ENCODE measurements at regions not wholly inside any gene's neighbourhood (a gene's known extent, or its start where the extent isn't known, plus 50 kb on each side); places are given as distances from the start of the nearest gene placed in this dataset.

DNA sequence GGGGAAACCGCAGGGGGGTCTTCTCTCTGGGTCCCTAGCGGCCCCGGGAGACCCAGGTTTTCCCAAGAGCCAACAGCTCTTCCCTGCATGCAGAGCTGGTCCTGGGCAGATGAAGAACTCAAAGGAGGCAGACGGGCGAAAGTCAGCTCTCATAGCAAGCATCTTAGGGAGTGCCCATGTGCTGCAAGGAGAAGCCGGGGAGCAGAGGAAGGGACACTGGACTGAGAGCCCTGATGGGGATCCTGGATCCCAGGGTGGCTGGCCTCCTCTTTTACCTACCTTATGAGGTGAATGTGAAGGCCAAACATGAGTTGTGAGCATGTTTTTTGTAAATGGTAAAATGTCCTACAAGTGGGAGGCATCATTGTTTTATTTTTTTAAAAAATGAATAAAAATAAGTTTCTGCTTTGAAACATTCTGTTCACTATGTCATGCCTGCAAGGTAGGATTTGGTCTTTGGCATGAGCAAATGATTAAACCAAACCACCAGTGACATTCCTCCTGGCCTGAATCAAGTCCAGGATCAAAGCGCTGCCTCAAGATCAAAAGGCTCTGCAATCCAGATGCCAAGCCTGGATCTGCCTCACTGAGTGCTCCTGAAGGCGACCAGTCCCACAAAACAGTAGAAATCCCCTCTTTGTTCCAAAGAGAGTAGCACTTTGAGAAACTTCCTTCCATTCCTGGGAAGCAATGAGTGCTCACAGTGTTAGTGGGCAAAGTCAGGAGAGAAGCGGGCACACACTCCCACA lies 92.2 kb upstream of the SERP2 start:
- Histone ChIP-seq H3K36me3 (ENCODE audit: control insufficient read depth in 3 of 3, insufficient read depth in 3 of 3, low read length in 3 of 3) (no peaks in the 10 kb centered on the region), H3K27me3 (ENCODE audit: control insufficient read depth in 3 of 3, insufficient read depth in 3 of 3, low read length in 3 of 3) (no peaks in the 10 kb centered on the region), H3K4me1 (ENCODE audit: control insufficient read depth in 3 of 3, insufficient read depth in 3 of 3, low read length in 3 of 3) (no peaks in the 10 kb centered on the region), H3K4me3 (ENCODE audit: low read length in 3 of 3) (no peak overlapping the region), H3K9ac (ENCODE audit: low read depth in 1 of 3, low read length in 3 of 3) (no peak overlapping the region), H3K27ac (ENCODE audit: low read depth, low read length) (no peak overlapping the region), H3K9me3 (ENCODE audit: control insufficient read depth in 3 of 3, low read length in 3 of 3) (no peaks in the 10 kb centered on the region)

DNA sequence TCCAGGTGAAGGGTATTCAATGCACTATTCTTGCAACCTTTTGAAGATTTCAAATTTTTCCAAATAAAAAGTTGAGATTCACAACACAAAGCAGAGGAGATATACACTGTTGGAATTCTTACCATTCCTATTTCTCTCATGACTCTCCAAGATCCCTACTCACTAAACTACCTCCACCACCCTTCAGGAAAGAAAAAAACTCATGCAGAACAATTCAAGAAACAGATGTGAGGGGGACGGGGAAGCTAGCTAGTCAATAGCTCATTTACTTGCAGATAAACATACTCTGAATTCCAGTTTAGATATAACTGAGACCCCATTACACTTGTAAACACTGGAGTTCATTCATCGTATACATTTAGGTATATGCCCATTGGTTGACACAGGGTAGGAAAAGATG lies 90.0 kb upstream of the SERP2 start:
- Histone ChIP-seq H3K36me3 (ENCODE audit: control insufficient read depth in 3 of 3, insufficient read depth in 3 of 3, low read length in 3 of 3) (no peaks in the 10 kb centered on the region), H3K4me1 (ENCODE audit: control insufficient read depth in 3 of 3, insufficient read depth in 3 of 3, low read length in 3 of 3) (peaks cover 2 to 3% (median 2%) of the 10 kb centered on the region in 3 donors), H3K27me3 (ENCODE audit: control insufficient read depth in 3 of 3, insufficient read depth in 3 of 3, low read length in 3 of 3) (no peaks in the 10 kb centered on the region), H3K4me3 (ENCODE audit: low read length in 3 of 3) (no peak overlapping the region), H3K9me3 (ENCODE audit: control insufficient read depth in 3 of 3, low read length in 3 of 3) (no peaks in the 10 kb centered on the region), H3K27ac (ENCODE audit: low read depth, low read length) (no peak overlapping the region), H3K9ac (ENCODE audit: low read depth in 1 of 3, low read length in 3 of 3) (no peak overlapping the region)

DNA sequence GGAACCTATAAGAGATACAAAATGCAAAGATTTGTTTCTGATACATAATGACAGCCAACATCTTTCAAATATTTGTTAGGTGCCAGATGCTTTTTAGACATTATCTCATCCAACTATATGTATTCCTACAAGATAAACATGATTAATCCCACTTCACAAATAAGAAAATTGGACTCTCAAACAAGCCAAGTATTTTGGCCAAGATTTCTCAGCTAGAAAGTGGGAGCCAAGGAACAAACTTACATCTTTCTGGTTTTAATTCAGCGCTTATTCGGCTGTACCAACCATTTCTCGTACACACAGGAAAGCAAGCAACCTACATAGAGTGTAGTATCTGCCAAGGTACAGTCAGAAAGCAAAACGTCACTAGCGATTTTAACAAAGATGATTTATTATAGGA lies 85.7 kb upstream of the SERP2 start:
- no peaks in the 10 kb centered on the region for H3K36me3 ChIP-seq (ENCODE audit: control insufficient read depth in 3 of 3, insufficient read depth in 3 of 3, low read length in 3 of 3)
- no peaks in the 10 kb centered on the region for H3K9me3 ChIP-seq (ENCODE audit: control insufficient read depth in 3 of 3, low read length in 3 of 3)
- peaks cover 11 to 16% (median 11%) of the 10 kb centered on the region in 3 donors for H3K4me1 ChIP-seq (ENCODE audit: control insufficient read depth in 3 of 3, insufficient read depth in 3 of 3, low read length in 3 of 3)
- H3K27me3 ChIP-seq (ENCODE audit: control insufficient read depth in 3 of 3, insufficient read depth in 3 of 3, low read length in 3 of 3) = no peaks in the 10 kb centered on the region
- no peak overlapping the region for H3K4me3 ChIP-seq (ENCODE audit: low read length in 3 of 3)
- H3K27ac ChIP-seq (ENCODE audit: low read depth, low read length) = no peak overlapping the region
- H3K9ac ChIP-seq (ENCODE audit: low read depth in 1 of 3, low read length in 3 of 3) = no peak overlapping the region

DNA sequence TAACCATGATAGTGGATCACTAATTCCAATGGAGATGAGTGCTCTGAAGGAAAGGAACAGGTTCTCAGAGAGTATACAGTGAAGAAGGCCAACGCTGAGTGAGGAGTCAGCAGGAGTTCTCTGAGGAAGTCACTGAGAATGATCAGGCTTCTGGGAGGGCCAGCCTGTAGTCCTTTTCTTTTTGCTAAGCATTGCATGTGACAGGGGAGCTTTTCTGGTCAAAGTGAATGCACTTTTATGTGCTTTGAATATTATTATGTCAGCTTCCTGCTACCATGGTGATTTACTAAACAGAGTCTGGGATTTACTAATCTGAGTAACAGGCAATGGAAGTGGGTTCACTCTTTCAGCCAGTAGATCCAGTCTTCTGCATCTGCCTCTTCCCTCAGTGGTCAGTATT lies 81.1 kb upstream of the SERP2 start:
- Histone ChIP-seq H3K36me3 (ENCODE audit: control insufficient read depth in 3 of 3, insufficient read depth in 3 of 3, low read length in 3 of 3) (no peaks in the 10 kb centered on the region), H3K9ac (ENCODE audit: low read depth in 1 of 3, low read length in 3 of 3) (no peak overlapping the region), H3K27me3 (ENCODE audit: control insufficient read depth in 3 of 3, insufficient read depth in 3 of 3, low read length in 3 of 3) (no peaks in the 10 kb centered on the region), H3K4me3 (ENCODE audit: low read length in 3 of 3) (no peak overlapping the region), H3K27ac (ENCODE audit: low read depth, low read length) (no peak overlapping the region), H3K9me3 (ENCODE audit: control insufficient read depth in 3 of 3, low read length in 3 of 3) (no peaks in the 10 kb centered on the region), H3K4me1 (ENCODE audit: control insufficient read depth in 3 of 3, insufficient read depth in 3 of 3, low read length in 3 of 3) (peaks cover 34 to 48% (median 36%) of the 10 kb centered on the region in 3 donors)

DNA sequence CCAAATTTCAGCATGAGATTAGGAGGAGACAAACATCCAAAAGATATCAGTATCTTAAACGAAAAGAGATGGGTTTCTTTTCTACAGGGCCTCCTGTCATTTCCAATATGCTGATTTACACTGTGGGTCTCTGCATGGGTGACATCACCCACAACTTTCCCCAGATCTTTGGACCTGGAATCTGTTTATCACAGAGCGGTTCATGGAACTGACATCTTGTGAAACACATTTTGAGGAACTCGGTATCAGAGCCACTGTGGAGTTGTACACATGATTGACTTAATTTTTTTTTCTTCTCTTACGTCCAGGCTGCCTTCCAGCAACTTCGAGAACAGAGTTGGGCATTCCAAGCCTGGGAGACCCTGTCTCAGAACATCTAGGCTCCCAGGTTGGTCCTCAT lies 80.2 kb upstream of the SERP2 start:
- Histone ChIP-seq H3K27ac (ENCODE audit: low read depth, low read length) (no peak overlapping the region), H3K4me3 (ENCODE audit: low read length in 3 of 3) (no peak overlapping the region), H3K36me3 (ENCODE audit: control insufficient read depth in 3 of 3, insufficient read depth in 3 of 3, low read length in 3 of 3) (no peaks in the 10 kb centered on the region), H3K4me1 (ENCODE audit: control insufficient read depth in 3 of 3, insufficient read depth in 3 of 3, low read length in 3 of 3) (peaks cover 33 to 47% (median 36%) of the 10 kb centered on the region in 3 donors), H3K9ac (ENCODE audit: low read depth in 1 of 3, low read length in 3 of 3) (no peak overlapping the region), H3K27me3 (ENCODE audit: control insufficient read depth in 3 of 3, insufficient read depth in 3 of 3, low read length in 3 of 3) (no peaks in the 10 kb centered on the region), H3K9me3 (ENCODE audit: control insufficient read depth in 3 of 3, low read length in 3 of 3) (no peaks in the 10 kb centered on the region)

DNA sequence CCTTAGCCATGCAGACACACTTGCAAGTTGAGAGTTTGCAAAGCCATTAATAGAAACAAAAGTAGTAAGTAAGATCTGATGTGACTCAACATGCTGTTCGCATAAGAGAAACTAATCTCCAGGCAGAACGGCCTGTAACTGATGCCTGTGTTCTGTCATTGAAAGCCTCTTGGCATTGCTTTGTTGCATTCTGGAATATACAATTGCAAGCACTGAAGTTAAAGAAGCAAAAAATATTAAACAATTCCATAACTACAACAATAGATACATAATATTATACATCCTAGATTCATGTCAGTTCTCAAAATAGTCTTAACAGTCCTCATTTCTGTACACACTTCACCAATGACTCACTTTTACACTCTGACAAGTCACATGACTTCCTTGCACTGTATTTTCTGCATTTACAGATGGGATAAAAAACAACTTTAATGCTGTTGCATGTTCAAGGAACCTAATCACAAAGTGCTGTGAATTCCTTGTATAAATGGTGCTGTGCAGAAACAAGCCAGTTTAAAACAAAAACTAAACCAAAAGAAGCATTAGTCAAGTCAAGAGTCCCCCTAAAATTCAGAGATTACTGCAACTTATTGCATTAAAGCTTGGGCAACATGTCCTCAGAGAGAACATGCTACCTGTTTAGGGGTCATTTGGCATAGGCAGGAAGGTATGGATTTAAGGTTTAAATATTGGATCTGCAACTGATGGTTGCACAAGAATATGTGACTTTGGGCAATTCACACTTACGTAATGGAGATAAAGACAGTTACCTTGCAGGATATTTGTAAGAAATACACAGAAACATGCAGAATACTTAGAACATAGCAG lies 79.5 kb upstream of the SERP2 start:
- no peak overlapping the region for H3K4me3 ChIP-seq (ENCODE audit: low read length in 3 of 3)
- H3K27me3 ChIP-seq (ENCODE audit: control insufficient read depth in 3 of 3, insufficient read depth in 3 of 3, low read length in 3 of 3) = no peaks in the 10 kb centered on the region
- H3K27ac ChIP-seq (ENCODE audit: low read depth, low read length) = no peak overlapping the region
- H3K9me3 ChIP-seq (ENCODE audit: control insufficient read depth in 3 of 3, low read length in 3 of 3) = no peaks in the 10 kb centered on the region
- H3K36me3 ChIP-seq (ENCODE audit: control insufficient read depth in 3 of 3, insufficient read depth in 3 of 3, low read length in 3 of 3) = no peaks in the 10 kb centered on the region
- no peak overlapping the region for H3K9ac ChIP-seq (ENCODE audit: low read depth in 1 of 3, low read length in 3 of 3)
- H3K4me1 ChIP-seq (ENCODE audit: control insufficient read depth in 3 of 3, insufficient read depth in 3 of 3, low read length in 3 of 3) = peaks cover 26 to 40% (median 29%) of the 10 kb centered on the region in 3 donors

DNA sequence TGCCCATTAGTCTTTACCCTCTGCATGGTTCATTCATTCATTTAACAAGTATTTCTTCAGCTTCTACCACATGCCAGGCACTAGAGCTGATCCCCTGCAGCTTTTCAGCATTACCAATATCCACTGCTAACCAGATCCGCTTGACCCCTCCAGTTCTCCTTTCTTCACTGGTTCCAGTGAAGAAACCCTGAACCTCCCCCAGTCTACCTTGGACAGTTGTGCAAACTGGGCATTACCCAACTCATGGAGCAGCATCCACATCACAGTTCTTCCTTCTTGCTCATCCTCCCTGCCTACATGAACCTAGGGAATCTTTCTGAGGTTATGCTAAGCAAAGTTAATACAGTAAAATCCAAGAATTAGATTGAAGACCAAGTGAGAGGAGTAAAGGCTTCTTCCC lies 78.7 kb upstream of the SERP2 start:
- H3K9ac ChIP-seq (ENCODE audit: low read depth in 1 of 3, low read length in 3 of 3) = no peak overlapping the region
- H3K9me3 ChIP-seq (ENCODE audit: control insufficient read depth in 3 of 3, low read length in 3 of 3) = no peaks in the 10 kb centered on the region
- H3K27ac ChIP-seq (ENCODE audit: low read depth, low read length) = no peak overlapping the region
- H3K4me3 ChIP-seq (ENCODE audit: low read length in 3 of 3) = no peak overlapping the region
- H3K27me3 ChIP-seq (ENCODE audit: control insufficient read depth in 3 of 3, insufficient read depth in 3 of 3, low read length in 3 of 3) = no peaks in the 10 kb centered on the region
- H3K36me3 ChIP-seq (ENCODE audit: control insufficient read depth in 3 of 3, insufficient read depth in 3 of 3, low read length in 3 of 3) = no peaks in the 10 kb centered on the region
- H3K4me1 ChIP-seq (ENCODE audit: control insufficient read depth in 3 of 3, insufficient read depth in 3 of 3, low read length in 3 of 3) = peaks cover 25 to 45% (median 29%) of the 10 kb centered on the region in 3 donors

DNA sequence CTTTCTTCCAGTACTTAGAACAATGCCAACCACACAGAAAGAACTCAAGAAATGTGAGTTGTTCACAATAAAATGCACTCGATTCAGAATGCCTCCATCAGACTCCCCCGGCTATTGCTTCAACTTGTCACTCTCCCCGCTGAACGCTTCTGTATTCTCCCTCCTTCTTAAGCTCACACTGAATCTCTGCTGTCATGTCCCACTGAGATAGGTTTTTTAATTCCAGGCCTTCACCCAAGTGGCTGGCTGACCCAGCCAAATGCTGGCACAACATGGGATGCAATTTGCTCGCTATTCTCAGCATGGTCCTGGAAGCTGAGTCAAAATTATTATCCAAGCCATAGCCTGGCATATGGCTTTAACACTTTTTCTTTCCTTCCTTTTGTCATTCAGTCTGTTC lies 76.8 kb upstream of the SERP2 start:
- Histone ChIP-seq H3K4me1 (ENCODE audit: control insufficient read depth in 3 of 3, insufficient read depth in 3 of 3, low read length in 3 of 3) (peaks cover 37 to 62% (median 45%) of the 10 kb centered on the region in 3 donors), H3K4me3 (ENCODE audit: low read length in 3 of 3) (no peak overlapping the region), H3K9me3 (ENCODE audit: control insufficient read depth in 3 of 3, low read length in 3 of 3) (no peaks in the 10 kb centered on the region), H3K27me3 (ENCODE audit: control insufficient read depth in 3 of 3, insufficient read depth in 3 of 3, low read length in 3 of 3) (no peaks in the 10 kb centered on the region), H3K27ac (ENCODE audit: low read depth, low read length) (peak overlapping the region; percentile 53), H3K9ac (ENCODE audit: low read depth in 1 of 3, low read length in 3 of 3) (no peak overlapping the region), H3K36me3 (ENCODE audit: control insufficient read depth in 3 of 3, insufficient read depth in 3 of 3, low read length in 3 of 3) (no peaks in the 10 kb centered on the region)

DNA sequence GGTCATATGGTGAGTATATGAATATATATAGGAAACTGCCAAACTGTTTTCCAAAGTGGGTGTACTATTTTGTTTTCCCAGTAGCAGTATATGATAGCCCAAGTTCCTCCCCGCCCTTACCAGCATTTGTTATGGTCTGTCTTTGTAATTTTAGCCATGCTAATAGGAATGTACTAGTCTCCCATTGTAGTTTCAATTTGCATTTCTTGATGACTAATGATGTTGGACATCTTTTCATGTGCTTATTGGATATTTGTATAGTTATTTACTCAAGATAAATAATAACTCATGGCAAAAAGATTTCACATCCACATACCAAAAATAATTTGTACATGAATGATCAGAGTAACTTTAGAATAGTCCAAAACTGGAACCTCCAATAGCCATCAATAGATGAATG lies 75.3 kb upstream of the SERP2 start:
- H3K27ac ChIP-seq (ENCODE audit: low read depth, low read length) = no peak overlapping the region
- peaks cover 36 to 65% (median 48%) of the 10 kb centered on the region in 3 donors for H3K4me1 ChIP-seq (ENCODE audit: control insufficient read depth in 3 of 3, insufficient read depth in 3 of 3, low read length in 3 of 3)
- no peaks in the 10 kb centered on the region for H3K27me3 ChIP-seq (ENCODE audit: control insufficient read depth in 3 of 3, insufficient read depth in 3 of 3, low read length in 3 of 3)

More for the DNA sequence above, 75.3 kb upstream of the SERP2 start:
- Histone ChIP-seq H3K4me3 (ENCODE audit: low read length in 3 of 3) (no peak overlapping the region), H3K9ac (ENCODE audit: low read depth in 1 of 3, low read length in 3 of 3) (no peak overlapping the region), H3K9me3 (ENCODE audit: control insufficient read depth in 3 of 3, low read length in 3 of 3) (no peaks in the 10 kb centered on the region), H3K36me3 (ENCODE audit: control insufficient read depth in 3 of 3, insufficient read depth in 3 of 3, low read length in 3 of 3) (no peaks in the 10 kb centered on the region)
